HL-60 (cell line): ENCODE measurements at regions not wholly inside any gene's neighbourhood (a gene's known extent, or its start where the extent isn't known, plus 50 kb on each side); places are given as distances from the start of the nearest gene placed in this dataset.

Source experiments
- DNase-seq, 2 experiments: peaks; one replicate each; pipeline ENCODE4 v3.0.0-alpha.2; 2010 to 2020; ENCODE audit warnings: low read depth in 1 of 2, low spot score in 1 of 2
- H3K27ac ChIP-seq: fragments of 250-450 bp; sonication (Bioruptor Pico); replicated peaks from 2 replicates; pipeline ENCODE4 v1.5.1; 2020; ENCODE audit warnings: mild to moderate bottlenecking, moderate library complexity
- H3K27me3 ChIP-seq: fragments of 250-450 bp; sonication (Bioruptor Pico); 2 replicates; pipeline ENCODE4 v1.5.1; 2021; ENCODE audit warnings: mild to moderate bottlenecking, moderate library complexity; ENCODE audit not compliant: insufficient read depth, poor library complexity, severe bottlenecking
- H3K4me3 ChIP-seq: replicated peaks from 2 replicates; pipeline ENCODE4 v1.5.1; 2011; ENCODE audit warnings: mild to moderate bottlenecking, control low read depth, low read length; ENCODE audit not compliant: insufficient read depth
- GABPA ChIP-seq: IDR thresholded peaks from 2 replicates; pipeline ENCODE4 v1.6.1; 2012; ENCODE audit warnings: low read depth
- POLR2AphosphoS5 ChIP-seq: IDR thresholded peaks from 2 replicates; pipeline ENCODE4 v1.6.1; 2012; ENCODE audit warnings: low read depth
- SPI1 ChIP-seq: IDR thresholded peaks from 2 replicates; pipeline ENCODE4 v1.6.1; 2012; ENCODE audit warnings: low read depth, mild to moderate bottlenecking, borderline replicate concordance
- TF ChIP-seq, protein P1 (sequence below): IDR thresholded peaks from 2 replicates; pipeline ENCODE4 v1.6.1; 2012; ENCODE audit warnings: low read depth; ENCODE audit not compliant: insufficient replicate concordance
- TF ChIP-seq, protein P2 (sequence below): IDR thresholded peaks from one replicate; pipeline ENCODE4 v1.5.1; 2011; ENCODE audit warnings: low read length, control low read depth, inconsistent platforms; ENCODE audit not compliant: insufficient read depth

DNA sequence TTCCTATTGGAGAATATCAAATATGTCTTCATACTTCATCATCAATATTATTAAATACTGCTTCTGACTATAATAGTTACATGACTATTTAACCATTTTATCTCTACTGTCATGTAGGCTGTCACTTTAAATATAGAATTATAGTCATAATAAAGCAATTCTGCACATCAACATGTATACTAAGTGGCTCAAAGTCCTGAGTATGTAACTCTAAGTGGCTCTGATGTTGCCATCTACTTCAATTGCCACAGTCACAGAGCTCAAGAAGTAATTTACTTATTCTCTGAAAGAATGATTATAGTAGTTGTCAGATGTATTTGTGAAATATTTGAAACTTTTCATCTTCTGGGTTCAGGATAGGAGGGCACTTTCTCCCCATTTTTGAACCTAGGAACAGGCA lies 202.3 kb downstream of the KITLG start:
- Histone ChIP-seq H3K4me3 (no peak overlapping the region), H3K27me3 (no peaks in the 10 kb centered on the region), H3K27ac (no peak overlapping the region)
- DNase-seq = no peak
- TF ChIP-seq POLR2AphosphoS5 (no peak), GABPA (no peak), SPI1 (no peak)
- TF ChIP-seq, protein P1, sequence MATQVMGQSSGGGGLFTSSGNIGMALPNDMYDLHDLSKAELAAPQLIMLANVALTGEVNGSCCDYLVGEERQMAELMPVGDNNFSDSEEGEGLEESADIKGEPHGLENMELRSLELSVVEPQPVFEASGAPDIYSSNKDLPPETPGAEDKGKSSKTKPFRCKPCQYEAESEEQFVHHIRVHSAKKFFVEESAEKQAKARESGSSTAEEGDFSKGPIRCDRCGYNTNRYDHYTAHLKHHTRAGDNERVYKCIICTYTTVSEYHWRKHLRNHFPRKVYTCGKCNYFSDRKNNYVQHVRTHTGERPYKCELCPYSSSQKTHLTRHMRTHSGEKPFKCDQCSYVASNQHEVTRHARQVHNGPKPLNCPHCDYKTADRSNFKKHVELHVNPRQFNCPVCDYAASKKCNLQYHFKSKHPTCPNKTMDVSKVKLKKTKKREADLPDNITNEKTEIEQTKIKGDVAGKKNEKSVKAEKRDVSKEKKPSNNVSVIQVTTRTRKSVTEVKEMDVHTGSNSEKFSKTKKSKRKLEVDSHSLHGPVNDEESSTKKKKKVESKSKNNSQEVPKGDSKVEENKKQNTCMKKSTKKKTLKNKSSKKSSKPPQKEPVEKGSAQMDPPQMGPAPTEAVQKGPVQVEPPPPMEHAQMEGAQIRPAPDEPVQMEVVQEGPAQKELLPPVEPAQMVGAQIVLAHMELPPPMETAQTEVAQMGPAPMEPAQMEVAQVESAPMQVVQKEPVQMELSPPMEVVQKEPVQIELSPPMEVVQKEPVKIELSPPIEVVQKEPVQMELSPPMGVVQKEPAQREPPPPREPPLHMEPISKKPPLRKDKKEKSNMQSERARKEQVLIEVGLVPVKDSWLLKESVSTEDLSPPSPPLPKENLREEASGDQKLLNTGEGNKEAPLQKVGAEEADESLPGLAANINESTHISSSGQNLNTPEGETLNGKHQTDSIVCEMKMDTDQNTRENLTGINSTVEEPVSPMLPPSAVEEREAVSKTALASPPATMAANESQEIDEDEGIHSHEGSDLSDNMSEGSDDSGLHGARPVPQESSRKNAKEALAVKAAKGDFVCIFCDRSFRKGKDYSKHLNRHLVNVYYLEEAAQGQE = no peak
- TF ChIP-seq, protein P2, sequence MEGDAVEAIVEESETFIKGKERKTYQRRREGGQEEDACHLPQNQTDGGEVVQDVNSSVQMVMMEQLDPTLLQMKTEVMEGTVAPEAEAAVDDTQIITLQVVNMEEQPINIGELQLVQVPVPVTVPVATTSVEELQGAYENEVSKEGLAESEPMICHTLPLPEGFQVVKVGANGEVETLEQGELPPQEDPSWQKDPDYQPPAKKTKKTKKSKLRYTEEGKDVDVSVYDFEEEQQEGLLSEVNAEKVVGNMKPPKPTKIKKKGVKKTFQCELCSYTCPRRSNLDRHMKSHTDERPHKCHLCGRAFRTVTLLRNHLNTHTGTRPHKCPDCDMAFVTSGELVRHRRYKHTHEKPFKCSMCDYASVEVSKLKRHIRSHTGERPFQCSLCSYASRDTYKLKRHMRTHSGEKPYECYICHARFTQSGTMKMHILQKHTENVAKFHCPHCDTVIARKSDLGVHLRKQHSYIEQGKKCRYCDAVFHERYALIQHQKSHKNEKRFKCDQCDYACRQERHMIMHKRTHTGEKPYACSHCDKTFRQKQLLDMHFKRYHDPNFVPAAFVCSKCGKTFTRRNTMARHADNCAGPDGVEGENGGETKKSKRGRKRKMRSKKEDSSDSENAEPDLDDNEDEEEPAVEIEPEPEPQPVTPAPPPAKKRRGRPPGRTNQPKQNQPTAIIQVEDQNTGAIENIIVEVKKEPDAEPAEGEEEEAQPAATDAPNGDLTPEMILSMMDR = no peak

DNA sequence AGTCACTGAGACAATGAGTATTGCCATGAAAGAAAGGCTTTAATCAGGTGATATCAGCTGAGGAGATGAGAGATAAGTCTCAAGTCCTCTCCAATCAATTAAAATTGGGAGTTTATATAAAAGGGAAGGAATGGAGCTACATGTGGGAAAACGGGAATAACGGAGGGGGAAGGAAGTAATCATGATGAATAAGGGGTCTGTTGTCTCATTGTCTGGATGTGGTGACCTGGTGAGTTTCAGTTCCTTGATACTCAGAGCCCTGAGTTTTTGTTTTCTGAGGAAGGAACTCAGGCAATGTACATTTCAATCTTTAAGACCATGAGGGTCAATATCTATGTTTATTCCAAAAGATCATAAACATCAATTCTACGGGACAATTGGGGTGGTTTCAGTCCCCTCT lies 198.8 kb downstream of the KITLG start:
- DNase-seq = no peak
- TF ChIP-seq POLR2AphosphoS5 = no peak
- no peak for TF ChIP-seq GABPA
- no peak for TF ChIP-seq SPI1
- TF ChIP-seq, protein P1 = no peak
- TF ChIP-seq, protein P2 = no peak
- no peak overlapping the region for H3K4me3 ChIP-seq
- H3K27me3 ChIP-seq = no peaks in the 10 kb centered on the region
- no peak overlapping the region for H3K27ac ChIP-seq

DNA sequence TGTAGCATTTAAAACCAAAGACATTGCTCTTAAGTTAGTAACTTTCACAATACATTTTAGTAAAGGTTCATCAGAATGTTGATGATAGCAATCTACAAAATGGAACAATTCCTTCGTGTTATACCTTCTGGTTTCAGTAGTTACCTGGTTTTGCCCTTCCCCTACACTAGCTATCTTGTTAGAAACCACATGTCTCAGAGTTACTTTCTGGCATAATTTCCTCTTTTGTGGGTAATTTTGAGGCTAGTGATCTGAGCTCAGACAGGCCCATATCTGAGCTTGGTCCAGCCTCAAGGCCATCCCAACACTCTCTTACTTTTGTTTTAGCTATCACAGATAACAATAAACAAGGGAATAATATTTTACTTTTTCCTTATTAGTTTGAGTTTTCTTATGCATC lies 196.9 kb downstream of the KITLG start:
- peak in 1 of 2 experiments; percentile 33 for DNase-seq
- H3K27me3 ChIP-seq = no peaks in the 10 kb centered on the region
- H3K4me3 ChIP-seq = no peak overlapping the region
- H3K27ac ChIP-seq = no peak overlapping the region
- TF ChIP-seq, protein P2 = no peak
- TF ChIP-seq POLR2AphosphoS5 (no peak), SPI1 (no peak), GABPA (no peak)
- TF ChIP-seq, protein P1 = no peak
